ENCODE measurements at regions not wholly inside any gene's neighbourhood (a gene's known extent, or its start where the extent isn't known, plus 50 kb on each side); places are given as distances from the start of the nearest gene placed in this dataset.
A peak's percentile ranks its signal among the peaks of the same experiment; 100 is the strongest.
"Not testable (repeated sequence)": the region's sequence is repeated elsewhere in the genome, so short reads cannot be mapped to it uniquely, and the experiment has no call there.

DNA sequence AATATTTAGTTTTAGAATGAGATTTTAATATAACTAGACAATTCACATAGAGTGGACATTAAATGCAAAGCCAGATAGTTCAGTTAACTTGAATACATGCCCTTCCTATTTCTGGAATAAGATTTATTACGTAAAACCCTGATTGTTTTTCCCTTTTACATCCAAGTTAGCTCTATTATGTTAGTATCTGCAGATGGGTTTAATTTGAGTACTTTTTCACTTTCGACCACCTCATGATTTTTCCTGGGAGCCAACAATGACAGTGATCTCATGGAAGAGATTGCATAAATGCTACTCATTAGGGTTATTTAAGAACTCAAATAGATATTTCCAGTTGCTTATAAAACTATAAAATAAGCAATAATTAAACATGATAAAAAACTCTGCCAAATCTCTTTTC, 199.4 kb upstream of the PTGFR start:
- DNase-seq (ENCODE audit: insufficient read length, low spot score) (no peak), FAIRE-seq (no peak)

DNA sequence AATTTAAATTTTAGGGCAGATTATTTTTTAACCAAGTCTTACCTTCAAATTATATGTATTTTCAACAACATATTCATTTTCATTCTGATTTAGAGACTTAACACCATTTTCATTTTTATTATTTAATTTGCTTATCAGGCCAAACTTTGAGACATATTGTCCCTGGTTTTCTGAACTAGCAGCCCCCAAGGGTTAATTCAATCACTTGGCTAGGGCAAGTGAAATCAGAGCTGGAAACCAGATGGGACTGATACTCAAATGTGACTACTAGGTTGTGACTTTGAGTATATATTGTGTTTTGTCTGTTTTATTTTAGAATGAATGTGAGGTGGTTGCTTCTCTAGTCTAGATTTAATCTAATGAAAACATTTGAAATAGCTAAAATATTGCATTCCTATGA, 198.9 kb upstream of the PTGFR start:
- DNase-seq (ENCODE audit: insufficient read length, low spot score): no peak
- FAIRE-seq: no peak

DNA sequence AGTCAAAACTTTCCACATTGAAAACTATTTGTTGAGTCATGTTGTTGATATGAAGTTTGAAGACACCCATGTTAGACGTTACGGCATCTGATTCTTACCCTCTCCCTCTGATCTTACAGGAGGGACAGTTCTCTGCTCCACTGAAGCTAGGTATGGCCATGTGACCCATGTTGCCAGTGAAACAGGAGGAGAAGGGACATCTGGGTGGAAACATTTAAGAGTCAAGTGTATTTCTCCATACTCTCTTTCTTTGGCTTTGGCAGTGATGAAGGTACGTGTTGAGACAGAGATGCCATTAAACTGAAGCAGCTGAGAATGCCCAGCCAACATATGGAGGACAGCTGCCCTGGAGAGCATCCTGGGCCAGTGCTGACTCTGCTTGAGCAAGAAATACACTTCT, 198.4 kb upstream of the PTGFR start:
- FAIRE-seq: no peak

DNA sequence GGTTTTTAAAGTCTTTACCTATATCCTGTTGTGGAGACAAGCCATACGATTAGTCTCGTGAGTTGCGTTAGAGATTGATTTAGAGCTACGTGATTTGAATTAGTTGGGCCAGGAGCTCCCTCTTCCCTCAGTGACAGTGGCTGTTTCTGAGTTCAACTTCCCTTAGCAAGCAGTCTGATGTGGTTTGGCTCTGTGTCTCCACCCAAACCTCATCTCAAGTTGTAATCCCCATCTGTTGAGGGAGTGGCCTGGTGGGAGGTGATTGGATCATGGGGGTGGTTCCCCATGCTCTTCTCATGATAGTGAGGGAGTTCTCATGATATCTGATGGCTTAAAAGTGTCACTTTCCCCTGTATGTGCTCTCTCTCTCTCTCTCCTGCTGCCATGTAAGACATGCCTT, 192.9 kb upstream of the PTGFR start:
- FAIRE-seq (no peak), DNase-seq (ENCODE audit: insufficient read length, low spot score) (no peak)

More for the DNA sequence above, 198.4 kb upstream of the PTGFR start:
- DNase-seq (ENCODE audit: insufficient read length, low spot score): no peak

DNA sequence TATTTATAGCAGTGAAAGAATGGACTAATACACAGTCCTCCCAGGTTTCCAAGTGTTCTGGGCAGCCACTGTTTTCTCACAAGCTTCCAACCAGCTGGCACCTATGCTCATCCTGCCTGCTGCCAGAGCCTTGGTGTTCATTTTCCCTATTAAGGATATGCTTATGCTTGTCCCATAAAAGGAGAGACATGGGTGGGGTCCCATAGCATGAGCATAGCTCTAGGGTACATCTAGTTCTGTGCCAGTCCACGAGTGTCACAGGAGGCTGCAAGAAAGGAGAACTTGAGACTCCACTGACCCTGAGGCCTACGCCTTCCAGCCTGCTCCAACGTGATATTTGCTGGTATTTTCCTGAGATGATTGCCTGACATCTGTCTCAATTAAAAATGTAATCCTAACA, 192.4 kb upstream of the PTGFR start:
- no peak for FAIRE-seq

DNA sequence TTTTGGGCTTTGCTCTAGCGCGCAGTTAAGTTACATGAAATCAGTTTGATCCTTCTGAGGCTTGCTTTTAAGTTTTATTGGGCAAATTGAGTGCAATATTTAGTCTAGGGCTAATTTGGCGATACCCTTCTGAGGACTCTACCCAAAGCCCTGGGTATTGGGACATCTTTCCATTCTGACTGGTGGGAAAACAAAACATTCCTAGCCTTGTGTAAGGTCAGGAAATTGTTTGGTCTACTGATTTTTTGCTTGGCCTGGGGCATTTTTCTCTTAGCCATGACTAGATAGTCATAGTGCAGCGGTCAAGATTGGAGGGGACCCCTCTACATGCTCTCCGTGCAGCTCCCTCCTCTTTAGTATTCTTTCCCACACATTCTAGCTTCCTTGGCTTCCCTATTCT, 189.6 kb upstream of the PTGFR start:
- FAIRE-seq: no peak
- no peak for DNase-seq (ENCODE audit: insufficient read length, low spot score)

More for the DNA sequence above, 192.4 kb upstream of the PTGFR start:
- DNase-seq (ENCODE audit: insufficient read length, low spot score): no peak

DNA sequence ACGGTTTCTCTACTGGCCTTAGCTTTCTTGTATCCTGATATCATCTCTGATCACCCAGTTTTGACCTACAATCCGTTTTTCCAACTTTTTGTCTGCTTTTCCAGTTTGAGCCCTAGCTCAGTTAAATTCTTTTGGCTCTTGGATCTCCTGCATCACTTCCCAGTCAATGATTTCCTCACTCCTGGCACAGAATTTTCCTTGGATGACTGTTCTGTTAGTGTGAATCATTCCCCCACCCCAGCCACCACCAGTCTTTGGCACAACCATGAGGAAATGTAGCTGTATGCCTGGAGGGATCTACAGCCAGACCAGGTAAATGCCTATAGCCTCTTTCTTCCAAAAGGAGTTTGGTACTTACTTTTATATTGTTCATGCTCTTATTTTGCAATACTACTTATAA, 187.2 kb upstream of the PTGFR start:
- FAIRE-seq (no peak), DNase-seq (ENCODE audit: insufficient read length, low spot score) (no peak)

DNA sequence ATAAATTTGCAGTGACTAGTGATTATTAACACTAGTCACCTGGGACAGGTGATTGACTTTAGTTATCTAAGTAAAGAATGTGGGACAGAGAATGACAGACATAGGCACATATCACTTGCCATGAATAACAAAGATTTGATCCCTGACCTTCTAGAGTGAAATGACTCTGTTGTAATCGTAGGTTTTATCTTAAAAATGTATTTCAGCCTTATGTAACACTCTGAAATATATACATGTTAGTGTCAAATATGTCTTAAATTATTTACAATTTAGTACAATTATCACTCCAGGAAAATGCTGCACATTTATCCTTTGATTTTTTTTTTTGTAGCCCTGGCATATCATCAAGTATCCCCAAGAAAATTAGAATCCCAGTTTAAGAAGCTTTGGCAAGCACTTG, 186.4 kb upstream of the PTGFR start:
- FAIRE-seq: no peak

DNA sequence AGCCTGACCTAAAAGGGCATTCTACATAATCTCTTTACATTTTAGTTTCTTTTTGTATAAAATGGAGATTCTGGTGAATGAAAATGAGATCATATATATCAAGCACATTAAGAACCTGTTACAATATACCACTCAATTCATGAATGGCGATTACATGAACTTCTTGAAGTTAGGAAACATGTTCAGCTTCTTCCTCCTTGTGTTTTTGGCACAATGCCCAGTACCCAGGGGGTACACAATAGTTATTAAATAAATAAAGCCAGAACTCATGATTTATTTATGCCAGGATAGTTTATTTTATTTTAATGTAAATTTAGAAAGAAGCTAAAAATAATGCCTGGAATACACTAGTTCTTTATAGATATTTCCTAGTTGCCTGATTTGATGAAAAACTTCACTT, 186.0 kb upstream of the PTGFR start:
- no peak for DNase-seq (ENCODE audit: insufficient read length, low spot score)
- no peak for FAIRE-seq

More for the DNA sequence above, 186.4 kb upstream of the PTGFR start:
- DNase-seq (ENCODE audit: insufficient read length, low spot score): no peak

DNA sequence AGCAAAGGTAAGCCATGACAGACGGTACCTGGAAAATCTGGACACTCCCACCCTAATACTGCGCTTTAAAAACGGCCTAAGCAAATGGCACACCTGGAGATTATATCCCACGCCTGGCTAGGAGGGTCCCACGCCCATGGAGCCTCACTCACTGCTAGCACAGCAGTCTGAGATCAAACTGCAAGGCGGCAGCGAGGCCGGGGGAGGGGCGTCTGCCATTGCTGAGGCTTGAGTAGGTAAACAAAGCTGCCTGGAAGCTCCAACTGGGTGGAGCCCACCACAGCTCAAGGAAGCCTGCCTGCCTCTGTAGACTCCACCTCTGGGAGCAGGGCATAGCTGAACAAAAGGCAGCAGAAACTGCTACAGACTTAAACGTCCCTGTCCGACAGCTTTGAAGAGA, 180.5 kb upstream of the PTGFR start:
- FAIRE-seq; DNase-seq (ENCODE audit: insufficient read length, low spot score): not testable (repeated sequence)

DNA sequence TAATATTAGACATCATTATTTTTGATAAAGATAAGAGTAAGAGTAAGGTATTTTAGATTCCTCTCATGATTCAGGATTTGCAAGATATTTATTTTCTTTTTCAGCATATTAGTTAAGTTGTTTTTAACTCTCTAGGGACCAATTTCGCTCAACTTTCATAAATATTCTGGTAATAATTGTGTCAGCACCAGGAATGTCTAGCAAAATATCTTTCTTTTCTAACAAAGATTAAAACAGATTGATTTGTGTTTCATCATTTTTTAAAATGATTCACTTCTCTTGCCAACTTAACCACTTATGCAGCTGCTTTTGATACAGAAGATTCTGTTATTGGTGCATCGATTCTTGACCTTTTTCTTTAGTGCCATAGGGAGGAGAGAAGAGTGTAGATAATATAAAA, 172.8 kb upstream of the PTGFR start:
- DNase-seq (ENCODE audit: insufficient read length, low spot score) (no peak), FAIRE-seq (no peak)

DNA sequence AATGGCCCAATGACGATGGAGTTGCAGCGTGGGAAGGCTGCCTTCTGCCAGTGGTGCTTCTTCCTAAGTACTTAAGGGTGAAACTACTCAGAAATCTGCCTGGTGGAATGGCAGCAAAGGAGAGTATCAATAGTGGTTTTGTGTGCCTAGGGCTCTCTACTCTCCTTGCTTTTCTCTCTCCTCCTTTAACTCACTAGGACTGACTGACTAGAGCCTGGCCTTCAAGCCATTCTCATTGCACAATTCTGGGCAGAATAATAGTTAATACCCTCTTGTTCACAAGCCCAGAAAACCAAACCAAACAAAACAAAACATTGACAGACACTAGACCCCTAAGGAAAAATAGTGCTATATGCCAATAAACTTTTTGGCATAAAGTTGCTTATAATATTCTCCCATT, 171.2 kb upstream of the PTGFR start:
- DNase-seq (ENCODE audit: insufficient read length, low spot score) (no peak), FAIRE-seq (no peak)

DNA sequence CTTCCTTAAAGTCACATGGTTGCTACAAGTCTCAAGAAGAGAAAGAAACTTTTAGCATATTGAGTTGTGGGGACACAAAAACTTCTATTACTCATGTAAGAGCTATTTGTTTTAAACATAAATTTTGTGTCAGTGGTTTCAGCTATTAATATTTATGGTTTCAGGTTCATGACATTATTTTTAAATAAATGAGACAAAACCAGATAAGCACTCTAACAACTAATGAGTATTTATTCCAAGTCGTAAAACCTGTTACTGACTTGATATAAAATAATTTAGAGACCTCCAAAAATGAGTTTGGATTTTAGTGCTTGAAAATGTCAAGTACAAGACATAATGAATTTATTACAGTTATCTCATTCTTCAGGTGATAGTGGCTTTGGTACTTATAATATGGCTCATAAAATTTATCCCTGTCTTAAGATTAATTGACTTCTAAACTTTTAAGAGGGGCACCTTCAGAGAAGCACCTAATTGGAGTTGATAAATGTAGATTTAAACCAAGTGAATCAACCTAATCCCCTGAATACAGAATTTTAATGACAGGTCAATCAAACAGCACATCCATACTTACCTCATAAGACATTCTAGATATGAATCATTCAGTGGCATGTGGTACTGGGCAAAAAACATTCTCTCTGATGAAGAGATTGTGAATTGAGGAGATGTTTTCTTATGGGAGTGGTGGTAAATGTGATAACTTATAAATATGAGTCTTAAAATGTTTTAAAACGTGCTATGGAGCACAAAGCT, 167.7 kb upstream of the PTGFR start:
- no peak for FAIRE-seq
- DNase-seq (ENCODE audit: insufficient read length, low spot score): peak; percentile 12

DNA sequence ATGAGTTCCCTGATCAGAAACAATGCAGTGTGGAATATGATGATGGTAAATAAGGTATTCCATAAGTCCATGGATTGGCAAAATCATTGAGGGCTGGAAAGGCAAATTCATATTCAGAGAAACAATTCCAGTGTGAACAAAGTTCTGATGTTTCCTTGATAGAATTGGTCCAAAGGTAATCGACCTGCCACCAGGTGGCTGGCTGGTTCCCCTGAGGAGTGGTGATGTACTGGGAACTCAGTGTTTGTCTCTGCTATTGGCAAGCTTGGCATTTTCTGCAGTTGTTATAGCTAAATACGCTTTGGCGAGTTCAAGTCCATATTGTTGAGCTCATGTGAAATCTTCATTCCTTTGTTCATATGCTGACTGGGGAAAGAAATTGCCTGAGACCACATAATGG, 165.5 kb upstream of the PTGFR start:
- FAIRE-seq: no peak
- no peak for DNase-seq (ENCODE audit: insufficient read length, low spot score)

DNA sequence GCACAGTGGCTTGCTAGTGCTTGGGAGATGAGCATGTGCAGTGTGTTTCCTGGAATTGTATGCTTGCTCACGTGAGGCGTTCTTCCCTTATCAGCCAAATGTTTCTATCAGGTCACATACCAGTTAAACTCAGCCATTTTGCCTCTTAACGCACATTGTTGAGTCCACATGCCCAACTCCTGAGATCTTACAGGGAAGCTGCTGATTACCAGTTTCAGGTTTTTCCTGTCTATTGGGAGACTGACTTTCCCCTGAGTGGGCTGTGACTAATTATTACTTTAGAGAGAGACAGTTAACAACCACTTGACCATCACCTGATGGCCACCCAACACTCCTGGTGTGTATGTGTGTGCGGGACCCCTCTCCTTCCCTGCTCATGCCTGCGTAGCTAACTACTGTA, 161.3 kb upstream of the PTGFR start:
- no peak for FAIRE-seq
- DNase-seq (ENCODE audit: insufficient read length, low spot score): no peak

DNA sequence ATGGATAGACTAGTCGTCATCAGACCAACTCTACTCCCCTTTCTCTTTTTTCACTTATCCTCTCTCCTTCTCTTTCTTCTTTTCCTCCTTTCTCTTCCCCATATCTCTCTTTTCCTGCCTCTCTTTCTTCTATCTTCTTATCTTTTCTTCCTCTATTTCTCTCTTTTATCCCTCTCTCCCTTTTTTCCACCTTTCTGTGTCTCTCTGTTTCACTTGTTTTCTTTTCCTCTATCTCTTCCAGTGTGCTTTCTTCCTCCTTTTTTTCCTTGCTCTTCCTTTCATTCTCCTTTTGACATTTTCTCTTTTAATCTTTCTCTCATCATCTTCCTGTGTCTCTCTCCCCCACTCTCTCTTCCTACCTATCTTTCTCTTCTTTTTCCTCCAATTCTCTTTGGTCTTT, 159.0 kb upstream of the PTGFR start:
- FAIRE-seq: no peak
- DNase-seq (ENCODE audit: insufficient read length, low spot score): no peak

DNA sequence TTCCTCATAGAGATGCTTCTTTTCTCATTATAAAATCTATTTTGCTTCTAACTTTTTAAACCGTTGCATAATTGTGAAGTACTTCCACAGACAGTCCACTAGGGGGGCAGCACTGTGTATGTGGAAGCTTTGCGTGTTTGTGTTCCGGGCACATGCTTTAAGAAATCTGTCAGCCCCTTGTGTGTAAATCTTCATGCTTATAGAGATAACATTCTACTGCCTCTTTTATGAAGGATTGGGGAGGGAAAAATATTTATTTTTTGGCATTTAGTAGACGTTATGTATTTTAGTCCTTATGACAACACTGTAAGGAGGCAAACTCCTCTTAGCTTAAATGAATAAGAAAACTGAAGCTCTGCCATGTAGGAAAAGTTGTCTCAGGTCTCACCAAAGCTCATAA, 157.3 kb upstream of the PTGFR start:
- no peak for FAIRE-seq
- no peak for DNase-seq (ENCODE audit: insufficient read length, low spot score)

DNA sequence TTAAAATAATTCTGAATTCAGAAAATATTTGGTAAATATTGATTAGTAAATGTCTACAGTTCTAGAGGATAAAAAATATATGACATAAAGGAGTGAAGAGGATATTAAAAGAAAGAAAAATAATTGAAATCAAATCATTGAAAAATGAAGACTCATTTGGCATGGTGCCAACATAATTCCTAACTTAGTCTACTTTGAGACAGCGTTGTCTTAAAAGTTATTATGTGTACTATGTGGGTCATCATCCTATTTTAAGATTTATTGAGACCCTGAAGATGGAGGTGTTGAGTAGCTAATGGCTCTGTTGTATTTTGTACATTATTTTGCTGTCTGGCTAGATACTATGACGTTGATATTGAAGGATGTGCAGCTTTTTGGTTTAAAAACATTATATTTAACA, 156.7 kb upstream of the PTGFR start:
- no peak for FAIRE-seq

DNA sequence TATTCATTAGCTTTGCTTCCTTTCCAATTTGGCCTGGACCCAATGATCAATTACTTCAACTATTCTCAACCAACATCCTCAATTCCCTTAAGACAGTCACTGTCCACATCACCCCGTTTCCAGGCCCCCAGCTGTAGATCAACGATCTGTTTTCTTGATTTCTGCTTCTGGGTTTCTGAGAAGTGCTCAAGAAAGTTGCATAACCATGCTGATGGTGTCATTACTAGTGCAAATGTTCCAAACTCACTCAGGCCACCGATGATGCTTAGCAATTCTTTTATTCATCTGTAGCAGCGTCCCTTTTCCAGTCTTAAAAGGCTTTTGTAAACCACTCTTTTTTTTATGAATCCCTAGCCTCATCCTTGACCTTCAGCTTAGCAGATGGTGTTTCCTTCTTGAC, 155.8 kb upstream of the PTGFR start:
- no peak for DNase-seq (ENCODE audit: insufficient read length, low spot score)
- no peak for FAIRE-seq

More for the DNA sequence above, 156.7 kb upstream of the PTGFR start:
- no peak for DNase-seq (ENCODE audit: insufficient read length, low spot score)

DNA sequence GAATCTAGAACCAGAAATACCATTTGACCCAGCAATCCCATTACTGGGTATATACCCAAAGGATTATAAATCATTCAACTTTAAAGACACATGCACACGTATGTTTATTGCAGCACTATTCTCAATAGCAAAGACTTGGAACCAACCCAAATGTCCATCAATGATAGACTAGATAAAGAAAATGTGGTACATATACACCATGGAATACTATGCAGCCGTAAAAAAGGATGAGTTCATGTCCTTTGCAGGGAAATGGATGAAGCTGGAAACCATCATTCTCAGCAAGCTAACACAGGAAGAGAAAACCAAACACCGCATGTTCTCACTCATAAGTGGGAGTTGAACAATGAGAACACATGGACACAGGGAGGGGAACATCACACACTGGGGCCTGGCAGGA, 154.0 kb upstream of the PTGFR start:
- not testable (repeated sequence) for FAIRE-seq; DNase-seq (ENCODE audit: insufficient read length, low spot score)

DNA sequence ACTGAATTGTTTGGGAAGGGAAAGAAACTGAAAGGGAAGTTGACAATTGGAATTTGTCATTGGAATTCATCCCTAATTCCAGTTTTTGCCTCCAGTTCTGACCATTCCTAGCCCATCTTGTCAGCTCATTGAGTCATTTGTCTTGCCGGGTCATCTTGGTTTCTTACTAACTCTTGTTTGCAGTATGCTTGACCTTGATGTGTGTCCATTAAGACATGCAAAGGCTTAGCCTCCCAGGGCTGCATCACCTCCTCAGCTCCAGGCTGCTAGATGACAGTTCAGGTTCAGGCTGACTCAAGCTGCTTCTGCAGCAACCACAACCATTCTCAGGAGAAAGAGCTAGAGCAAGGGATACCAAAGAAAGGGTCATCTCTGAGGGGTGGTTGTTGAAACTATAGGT, 151.3 kb upstream of the PTGFR start:
- no peak for FAIRE-seq
- no peak for DNase-seq (ENCODE audit: insufficient read length, low spot score)

DNA sequence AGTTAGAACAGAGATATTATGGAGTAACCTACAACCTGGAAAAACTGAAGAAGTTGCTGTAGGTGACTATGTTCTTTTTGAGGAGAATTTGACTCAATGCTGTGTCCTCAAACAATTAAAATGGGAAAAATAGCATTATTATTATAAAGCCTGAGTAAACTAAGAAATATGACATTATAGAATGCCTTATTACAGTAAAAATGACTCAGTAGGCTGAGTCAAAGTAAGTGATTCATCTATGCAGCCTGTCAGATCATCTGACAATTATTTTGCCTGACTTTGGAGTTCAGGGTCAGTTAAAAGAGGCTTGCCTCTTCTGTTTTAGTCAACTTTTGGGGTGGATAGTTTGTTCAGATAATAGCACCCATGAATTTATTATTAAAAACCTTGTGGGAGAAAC, 150.8 kb upstream of the PTGFR start:
- DNase-seq (ENCODE audit: insufficient read length, low spot score) (peak; percentile 15), FAIRE-seq (no peak)
